GM12864 (cell line): ENCODE measurements at regions not wholly inside any gene's neighbourhood (a gene's known extent, or its start where the extent isn't known, plus 50 kb on each side); places are given as distances from the start of the nearest gene placed in this dataset.

Source experiments
- DNase-seq: peaks from one replicate; pipeline ENCODE4 v3.0.0-alpha.2; 2011; ENCODE audit warnings: low read depth
- H3K4me3 ChIP-seq: 2 replicates; pipeline ENCODE4 v1.5.1; 2011; ENCODE audit warnings: mild to moderate bottlenecking, low read depth, low read length, control low read depth
- CTCF ChIP-seq: IDR thresholded peaks from 2 replicates; pipeline ENCODE4 v1.5.1; 2011; ENCODE audit warnings: low read depth, mild to moderate bottlenecking, moderate library complexity, low read length, control low read depth, inconsistent platforms; ENCODE audit errors: missing control alignments

DNA sequence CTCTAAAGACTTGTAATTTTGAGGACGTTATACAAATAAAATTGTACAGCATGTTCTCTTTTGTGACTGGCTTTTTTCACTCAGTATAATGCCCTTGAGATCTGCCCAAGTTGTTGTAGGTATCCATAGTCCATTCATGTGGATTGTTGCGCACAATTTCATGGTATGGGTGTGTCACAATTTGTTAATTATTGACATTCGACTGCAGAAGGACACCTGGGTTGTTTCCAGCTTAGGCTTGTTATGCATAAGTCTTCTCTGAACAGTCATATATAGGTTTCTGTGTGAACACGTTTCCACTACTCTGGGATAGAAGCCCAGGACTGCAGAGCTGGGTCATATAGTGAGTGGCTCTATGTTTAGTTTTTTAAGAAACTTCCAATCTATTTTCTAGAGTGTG, 800.8 kb upstream of the SALL3 start:
- no peak for DNase-seq
- TF ChIP-seq CTCF = no peak
- H3K4me3 ChIP-seq = no peak overlapping the region

DNA sequence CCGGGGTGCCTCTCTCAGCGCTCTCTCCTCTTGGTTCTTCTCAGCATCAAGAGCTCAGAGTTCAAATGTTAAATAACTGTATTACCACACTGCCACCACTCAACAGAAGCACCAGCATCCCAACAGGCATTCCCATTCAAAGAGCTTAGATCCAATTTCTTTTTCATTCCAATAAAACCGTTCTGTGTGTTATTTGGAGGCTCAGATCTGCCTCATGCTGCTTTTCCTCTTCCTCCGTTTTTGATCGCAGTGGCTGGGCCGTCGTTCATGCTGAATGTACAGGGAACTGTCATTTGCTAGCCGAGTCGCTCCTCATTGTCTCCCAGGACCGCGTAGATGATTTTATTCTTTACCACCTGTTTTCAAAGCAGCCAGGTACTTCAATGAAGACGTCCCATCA, 798.9 kb upstream of the SALL3 start:
- no peak for DNase-seq
- TF ChIP-seq CTCF = no peak
- H3K4me3 ChIP-seq = no peak overlapping the region

DNA sequence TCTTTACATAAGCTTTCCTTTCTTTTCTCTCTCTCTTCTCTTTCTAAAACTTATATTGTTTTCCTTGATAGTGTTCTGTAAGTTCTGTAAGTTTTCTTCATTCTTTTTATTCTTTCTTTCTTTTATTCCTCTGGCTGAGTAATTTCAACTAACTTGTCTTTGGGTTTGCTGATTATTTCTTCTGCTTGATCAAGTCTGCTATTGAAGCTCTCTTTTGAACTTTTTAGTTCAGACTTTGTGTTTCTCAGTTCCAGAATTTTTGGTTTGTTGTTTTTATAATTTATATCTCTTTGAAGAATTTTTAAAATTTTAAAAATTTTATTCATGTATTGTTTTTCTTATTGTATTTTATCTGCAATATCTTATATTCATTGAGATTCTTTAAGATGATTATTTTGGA, 795.8 kb upstream of the SALL3 start:
- no peak for TF ChIP-seq CTCF
- DNase-seq = no peak
- H3K4me3 ChIP-seq = no peak overlapping the region

GRCh38 chr18:78191276-78191675, 788.3 kb upstream of the SALL3 start:
- no peak for DNase-seq
- no peak overlapping the region for H3K4me3 ChIP-seq
- no peak for TF ChIP-seq CTCF

- no peak for DNase-seq
- TF ChIP-seq CTCF = no peak
- no peak overlapping the region for H3K4me3 ChIP-seq
Observed at GRCh38 chr18:78192054-78192453, 787.6 kb upstream of the SALL3 start.

DNA sequence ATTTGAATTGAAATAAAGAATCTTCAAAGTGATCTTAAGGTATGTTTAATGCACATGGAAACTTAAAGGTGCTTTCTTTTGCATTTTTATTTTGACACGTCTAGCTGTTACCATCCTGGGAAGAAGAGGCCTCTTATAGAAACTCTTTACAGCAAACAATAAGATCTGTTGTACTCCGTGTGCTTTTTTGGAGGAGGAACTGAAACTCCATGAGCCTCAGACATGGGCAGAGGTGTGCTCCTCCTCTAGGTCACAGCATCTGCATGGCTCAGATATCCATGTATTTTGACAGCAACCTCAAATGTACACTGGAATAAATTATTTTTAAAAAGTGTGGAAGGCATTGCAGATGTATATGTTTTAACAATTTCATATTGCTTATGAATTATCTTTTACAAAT, 783.3 kb upstream of the SALL3 start:
- no peak overlapping the region for H3K4me3 ChIP-seq
- TF ChIP-seq CTCF = no peak
- DNase-seq = no peak

- TF ChIP-seq CTCF = no peak
- no peak overlapping the region for H3K4me3 ChIP-seq
- no peak for DNase-seq
Observed at GRCh38 chr18:78199002-78199401, 780.6 kb upstream of the SALL3 start.
